ENCODE measurements at regions not wholly inside any gene's neighbourhood (a gene's known extent, or its start where the extent isn't known, plus 50 kb on each side); places are given as distances from the start of the nearest gene placed in this dataset.

- TF ChIP-seq POLR2A (IDR thresholded peaks at IDR 0.05; ENCODE audit: low read depth, low read length) (no peak), CTCF (IDR thresholded peaks at IDR 0.05; ENCODE audit: extremely low read depth in 1 of 2, insufficient read depth in 1 of 2, low read depth in 1 of 2, low read length in 2 of 2) (no peak), POLR2AphosphoS5 (IDR thresholded peaks at IDR 0.05; ENCODE audit: insufficient read depth, low read depth, low read length) (no peak), MYC (IDR thresholded peaks at IDR 0.05; ENCODE audit: low read depth, low read length) (no peak), EZH2 (IDR thresholded peaks at IDR 0.05; ENCODE audit: borderline replicate concordance, low read depth, low read length, severe bottlenecking) (no peak)
Measured at GRCh38 chr4:1538941-1539772, 132.9 kb upstream of the NKX1-1 start.

Data from endothelial cell of umbilical vein (primary cell).